Keratinocyte (primary cell): ENCODE measurements at regions not wholly inside any gene's neighbourhood (a gene's known extent, or its start where the extent isn't known, plus 50 kb on each side); places are given as distances from the start of the nearest gene placed in this dataset.

ENCODE experiments used
- DNase-seq: peaks from one replicate; pipeline ENCODE4 v3.0.0-alpha.2; 2011; ENCODE audit warnings: low read depth, missing footprints, low spot score
- FAIRE-seq: peaks from 2 replicates; lab custom pipeline; 2011; peaks lifted over from hg19 to GRCh38; lab: Jason Lieb, UNC
- H2AFZ ChIP-seq: 2 replicates; pipeline ENCODE4 v1.6.0; 2012; ENCODE audit warnings: low read length, control low read depth, inconsistent platforms; ENCODE audit not compliant: control insufficient read depth
- H3K27ac ChIP-seq: 2 replicates; pipeline ENCODE4 v1.5.1; 2011; ENCODE audit warnings: low read length; ENCODE audit not compliant: control insufficient read depth, insufficient read depth
- H3K27me3 ChIP-seq: 3 replicates; pipeline ENCODE4 v1.6.0; 2011; ENCODE audit warnings: low read length; ENCODE audit not compliant: control insufficient read depth, insufficient read depth; ENCODE audit errors: extremely low read depth
- H3K36me3 ChIP-seq, 2 experiments: 2 replicates in 1 of 2; 3 replicates in 1 of 2; pipeline ENCODE4 v1.5.1; 2011; ENCODE audit warnings: low read length in 2 of 2, mild to moderate bottlenecking in 1 of 2; ENCODE audit not compliant: control insufficient read depth in 2 of 2, insufficient read depth in 2 of 2; ENCODE audit errors: extremely low read depth in 1 of 2
- H3K4me1 ChIP-seq: 3 replicates; pipeline ENCODE4 v1.5.1; 2011; ENCODE audit warnings: low read length; ENCODE audit not compliant: control insufficient read depth, insufficient read depth; ENCODE audit errors: extremely low read depth
- H3K4me2 ChIP-seq: 3 replicates; pipeline ENCODE4 v1.6.0; 2011; ENCODE audit warnings: low read depth, low read length; ENCODE audit not compliant: control insufficient read depth, insufficient read depth; ENCODE audit errors: extremely low read depth
- H3K4me3 ChIP-seq, 3 experiments: fragments of 200-600 bp in 1 of 3; sonication (generic) in 1 of 3; 2 replicates in 2 of 3; 3 replicates in 1 of 3; pipeline ENCODE4 v1.5.1; 2011 to 2016; ENCODE audit warnings: low read length in 3 of 3, mild to moderate bottlenecking in 3 of 3, control low read depth in 2 of 3, inconsistent platforms in 1 of 3, low read depth in 1 of 3, mixed read lengths in 1 of 3, mixed run types in 1 of 3, moderate library complexity in 1 of 3; ENCODE audit not compliant: control insufficient read depth in 2 of 3, insufficient read depth in 2 of 3; ENCODE audit errors: extremely low read depth in 1 of 3
- H3K79me2 ChIP-seq: 2 replicates; pipeline ENCODE4 v1.6.0; 2012; ENCODE audit warnings: low read length; ENCODE audit not compliant: control insufficient read depth, insufficient read depth
- H3K9ac ChIP-seq: 3 replicates; pipeline ENCODE4 v1.6.0; 2011; ENCODE audit warnings: low read length; ENCODE audit not compliant: control insufficient read depth, insufficient read depth; ENCODE audit errors: extremely low read depth
- H3K9me1 ChIP-seq: 3 replicates; pipeline ENCODE4 v1.6.0; 2011; ENCODE audit warnings: low read length; ENCODE audit not compliant: control insufficient read depth, insufficient read depth; ENCODE audit errors: extremely low read depth
- H3K9me3 ChIP-seq: 2 replicates; pipeline ENCODE4 v1.5.1; 2012; ENCODE audit warnings: low read depth, low read length; ENCODE audit not compliant: control insufficient read depth
- H4K20me1 ChIP-seq: 3 replicates; pipeline ENCODE4 v1.6.0; 2011; ENCODE audit warnings: low read length; ENCODE audit not compliant: control insufficient read depth, insufficient read depth; ENCODE audit errors: extremely low read depth
- CTCF ChIP-seq, 3 experiments: IDR thresholded peaks in 1 of 3; conservative IDR thresholded peaks in 1 of 3; optimal IDR thresholded peaks in 1 of 3; 2 replicates in 2 of 3; 3 replicates in 1 of 3; pipeline versions ENCODE3 to v1.5.1; 2011; ENCODE audit warnings: low read length in 3 of 3, mild to moderate bottlenecking in 3 of 3, moderate library complexity in 2 of 3, control low read depth in 1 of 3, inconsistent platforms in 1 of 3; ENCODE audit not compliant: insufficient read depth in 2 of 3; ENCODE audit errors: extremely low read depth in 1 of 3
- EZH2 ChIP-seq: IDR thresholded peaks from one replicate; pipeline ENCODE4 v1.6.1; 2012; ENCODE audit warnings: inconsistent platforms, mild to moderate bottlenecking, low read length, moderate library complexity
- dilution Hi-C: fragments of 300-500 bp; cut with MboI; formaldehyde crosslinking; loops from one replicate; pipeline ENCODE4 v1.7.0; 2020; ENCODE audit warnings: low sequenced_read_pairs; ENCODE audit not compliant: extremely low pct_ligation_motif_present

DNA sequence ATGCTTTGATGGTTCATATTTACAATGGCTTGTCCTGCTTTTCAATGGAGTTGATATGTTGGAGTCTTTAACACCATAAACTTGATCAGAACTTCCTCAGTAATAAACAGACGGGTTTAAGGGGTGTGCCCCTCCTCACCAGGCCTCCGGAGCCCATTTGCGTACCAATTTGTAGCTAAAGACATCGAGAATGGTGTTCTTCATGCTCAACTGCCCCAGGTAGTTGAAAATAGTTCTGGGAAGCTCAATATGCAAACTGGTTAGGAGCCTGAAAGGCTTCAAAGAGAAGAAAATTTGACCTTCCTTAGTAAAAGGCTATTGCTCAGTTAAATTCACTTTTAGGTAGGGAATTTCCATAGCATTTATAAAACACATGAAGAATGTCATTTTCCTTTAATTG lies 68.1 kb upstream of the RRP15 start:
- dilution Hi-C loops = no loop called here

DNA sequence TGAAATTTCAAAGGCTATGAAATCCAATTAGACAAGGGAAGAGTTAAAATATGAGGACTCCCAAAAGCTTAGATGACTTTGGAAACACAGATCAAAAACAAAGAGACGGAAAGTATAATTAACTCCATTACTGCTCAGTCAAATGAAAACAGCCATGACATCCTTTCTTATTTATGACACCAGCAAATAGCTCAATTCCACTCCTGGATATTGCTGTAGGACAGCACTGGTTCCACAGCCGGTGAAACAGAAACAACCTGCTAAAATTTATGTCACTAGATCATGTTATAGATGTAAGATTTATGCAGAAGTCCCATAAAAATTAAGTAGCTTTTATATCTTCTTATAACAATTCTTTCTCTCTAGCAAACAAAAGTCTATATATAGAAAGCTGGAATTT lies 65.6 kb upstream of the RRP15 start:
- Histone ChIP-seq H3K4me3 (no peak overlapping the region), H3K4me2 (no peak overlapping the region), H3K79me2 (no peaks in the 10 kb centered on the region), H3K9me3 (no peaks in the 10 kb centered on the region), H3K27me3 (peaks cover 5% of the 10 kb centered on the region), H3K9me1 (no peaks in the 10 kb centered on the region), H2AFZ (no peak overlapping the region), H3K36me3 (no peaks in the 10 kb centered on the region), H3K4me1 (no peaks in the 10 kb centered on the region), H3K9ac (no peak overlapping the region), H4K20me1 (no peaks in the 10 kb centered on the region), H3K27ac (no peak overlapping the region)
- TF ChIP-seq EZH2 (no peak), CTCF (optimal IDR thresholded peaks at IDR 0.05 in 1 of 3, IDR thresholded peaks at IDR 0.05 in 1 of 3, conservative IDR thresholded peaks at IDR 0.05 in 1 of 3; ENCODE audit: extremely low read depth in 1 of 3, insufficient read depth in 2 of 3, low read length in 3 of 3) (no peak)
- dilution Hi-C loops = no loop called here
- DNase-seq = no peak
- FAIRE-seq = no peak

More for the DNA sequence above, 68.1 kb upstream of the RRP15 start:
- Histone ChIP-seq H3K36me3 (no peaks in the 10 kb centered on the region), H2AFZ (no peak overlapping the region), H3K79me2 (no peaks in the 10 kb centered on the region), H4K20me1 (no peaks in the 10 kb centered on the region), H3K4me3 (no peak overlapping the region), H3K9me1 (no peaks in the 10 kb centered on the region), H3K4me2 (no peak overlapping the region), H3K27me3 (peaks cover 5% of the 10 kb centered on the region), H3K27ac (no peak overlapping the region), H3K4me1 (no peaks in the 10 kb centered on the region), H3K9ac (no peak overlapping the region), H3K9me3 (no peaks in the 10 kb centered on the region)
- FAIRE-seq (no peak), DNase-seq (no peak)
- TF ChIP-seq CTCF (optimal IDR thresholded peaks at IDR 0.05 in 1 of 3, IDR thresholded peaks at IDR 0.05 in 1 of 3, conservative IDR thresholded peaks at IDR 0.05 in 1 of 3; ENCODE audit: extremely low read depth in 1 of 3, insufficient read depth in 2 of 3, low read length in 3 of 3) = no peak
- TF ChIP-seq EZH2 = no peak
